ENCODE measurements at regions not wholly inside any gene's neighbourhood (a gene's known extent, or its start where the extent isn't known, plus 50 kb on each side); places are given as distances from the start of the nearest gene placed in this dataset.

GRCh38 chr13:40302351-40302750 is 364.1 kb downstream of the FOXO1 start:
- no peak for DNase-seq (ENCODE audit: low spot score)

- DNase-seq (ENCODE audit: low spot score), result no peak
Observed at GRCh38 chr13:40304391-40304790, 362.1 kb downstream of the FOXO1 start.

DNA sequence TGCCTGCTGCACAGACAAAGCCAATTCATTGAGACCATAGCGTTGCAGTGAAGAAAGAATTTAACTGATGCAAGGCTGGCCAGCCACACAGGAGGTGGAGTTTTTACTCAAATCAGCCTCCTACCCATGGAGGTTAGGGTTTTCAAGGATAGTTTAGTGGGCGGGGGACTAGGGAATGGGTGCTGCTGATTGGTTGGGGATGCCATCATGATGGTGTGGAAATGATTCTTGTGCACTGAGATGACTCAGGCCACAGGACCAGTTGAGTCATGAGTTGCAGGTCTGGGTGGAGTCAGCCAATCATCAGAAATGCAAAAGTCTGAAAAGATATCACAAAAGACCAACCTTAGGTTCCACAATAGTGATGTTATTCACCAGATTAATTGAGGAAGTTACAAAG is 359.6 kb downstream of the FOXO1 start:
- DNase-seq (ENCODE audit: low spot score), result no peak

GRCh38 chr13:40309881-40310280 is 356.6 kb downstream of the FOXO1 start:
- DNase-seq (ENCODE audit: low spot score), result no peak

- DNase-seq (ENCODE audit: low spot score), result no peak
Observed at GRCh38 chr13:40311356-40312101, 354.9 kb downstream of the FOXO1 start.

GRCh38 chr13:40313269-40314200 is 352.9 kb downstream of the FOXO1 start:
- DNase-seq (ENCODE audit: low spot score), result no peak

GRCh38 chr13:40315416-40316064 is 350.9 kb downstream of the FOXO1 start:
- DNase-seq (ENCODE audit: low spot score), result no peak

DNA sequence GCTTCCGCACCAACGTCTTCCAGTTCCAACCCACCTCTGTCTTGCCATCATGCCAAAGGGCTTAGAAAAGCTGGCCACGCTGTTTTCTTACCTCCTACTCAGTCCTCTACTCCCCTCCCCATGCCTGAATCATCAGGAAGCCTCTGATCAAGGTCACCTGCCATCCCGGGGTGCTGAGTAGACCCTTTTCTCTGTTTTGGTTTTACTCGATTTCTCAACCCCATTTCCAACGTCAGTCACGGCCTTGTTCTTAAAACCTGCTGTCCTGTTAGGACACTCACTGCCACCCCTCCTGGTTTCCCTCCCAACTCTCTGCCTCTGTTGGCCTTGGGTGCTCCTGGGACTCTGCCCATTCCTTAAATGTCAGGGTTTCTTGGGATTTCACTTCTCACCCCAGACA is 350.1 kb downstream of the FOXO1 start:
- DNase-seq (ENCODE audit: low spot score), result no peak

GRCh38 chr13:40317980-40318327 is 348.5 kb downstream of the FOXO1 start:
- DNase-seq (ENCODE audit: low spot score), result no peak

DNA sequence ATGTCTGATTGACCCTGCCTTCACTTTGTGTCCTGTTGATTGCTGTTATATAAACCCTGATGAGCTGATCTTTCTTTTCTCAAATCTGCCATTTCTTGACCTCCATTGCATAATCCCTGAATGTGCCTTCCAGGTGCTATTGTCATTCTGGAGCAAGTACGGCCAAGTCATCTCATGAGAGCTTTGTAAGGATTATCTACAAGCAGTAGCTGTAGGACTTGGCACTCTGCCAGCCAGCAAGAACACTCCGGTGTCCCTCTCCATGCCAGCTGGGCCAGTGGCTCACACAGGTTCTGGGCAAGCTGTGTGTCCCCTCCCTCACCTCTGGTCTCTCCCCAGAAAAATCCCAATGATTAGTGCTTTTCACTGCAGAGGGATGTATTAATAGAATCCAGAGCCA is 348.1 kb downstream of the FOXO1 start:
- DNase-seq (ENCODE audit: low spot score), result no peak

- DNase-seq (ENCODE audit: low spot score), result no peak
Observed at GRCh38 chr13:40319699-40320579, 346.5 kb downstream of the FOXO1 start.

DNA sequence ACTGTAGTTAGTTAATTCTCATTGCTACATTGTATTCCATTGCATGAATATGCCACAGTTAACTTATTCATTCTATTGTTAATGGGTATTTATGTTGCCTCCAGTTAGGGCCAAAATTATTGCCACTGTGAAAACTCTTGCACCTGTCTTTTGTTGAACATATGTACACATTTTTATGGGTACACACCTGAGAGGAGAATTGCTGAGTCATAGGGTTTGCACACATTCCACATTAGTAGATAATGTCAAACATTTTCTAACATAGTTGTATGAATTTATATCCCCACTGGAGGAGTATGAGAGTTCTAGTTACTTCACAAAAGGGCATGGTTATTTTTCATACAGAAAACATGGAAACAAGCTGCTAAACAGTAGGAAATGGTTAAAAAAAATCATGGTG is 338.4 kb downstream of the FOXO1 start:
- no peak for DNase-seq (ENCODE audit: low spot score)

GRCh38 chr13:40329781-40330485 is 336.5 kb downstream of the FOXO1 start:
- DNase-seq (ENCODE audit: low spot score), result no peak

GRCh38 chr13:40330950-40331349 is 335.5 kb downstream of the FOXO1 start:
- no peak for DNase-seq (ENCODE audit: low spot score)

GRCh38 chr13:40331802-40332201 is 334.6 kb downstream of the FOXO1 start:
- DNase-seq (ENCODE audit: low spot score), result no peak

DNA sequence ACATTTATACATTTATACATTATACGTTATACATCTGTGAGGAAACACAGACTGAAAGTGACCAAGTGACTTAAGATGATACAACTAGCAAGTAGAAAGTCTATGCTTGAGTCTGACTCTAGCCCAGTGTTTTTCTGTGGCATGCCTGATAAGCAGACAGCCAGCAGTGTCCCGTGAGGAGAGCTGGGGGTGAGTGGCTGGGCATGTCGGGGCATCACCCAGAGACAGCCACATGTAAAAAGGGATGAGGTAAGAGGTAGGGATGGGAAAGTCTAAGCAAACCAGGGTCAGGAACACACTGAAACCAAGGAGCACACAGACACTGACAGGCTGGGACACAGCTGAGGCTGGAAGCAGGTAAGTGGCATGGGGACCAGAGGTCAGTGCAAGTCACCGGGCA is 333.2 kb downstream of the FOXO1 start:
- no peak for DNase-seq (ENCODE audit: low spot score)

DNA sequence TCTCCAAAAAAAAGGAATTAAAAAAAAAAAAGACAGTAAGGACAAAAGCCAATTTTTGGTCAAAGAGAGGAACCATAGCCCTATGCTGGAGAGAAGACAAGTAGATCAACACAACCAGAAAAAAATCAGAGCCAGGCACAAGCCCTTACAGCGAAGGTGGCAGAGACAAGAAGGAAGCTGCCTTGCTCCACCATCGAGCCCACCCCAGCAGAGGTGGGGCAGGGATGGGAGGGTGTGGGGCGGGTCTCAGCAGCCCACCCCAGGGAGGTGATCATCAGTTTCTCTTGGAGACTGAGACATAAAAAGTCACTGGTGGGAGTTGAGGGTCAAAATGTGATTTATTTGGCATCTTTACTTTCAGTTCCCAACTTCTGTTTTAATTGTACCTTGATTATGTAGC is 332.4 kb downstream of the FOXO1 start:
- no peak for DNase-seq (ENCODE audit: low spot score)

DNA sequence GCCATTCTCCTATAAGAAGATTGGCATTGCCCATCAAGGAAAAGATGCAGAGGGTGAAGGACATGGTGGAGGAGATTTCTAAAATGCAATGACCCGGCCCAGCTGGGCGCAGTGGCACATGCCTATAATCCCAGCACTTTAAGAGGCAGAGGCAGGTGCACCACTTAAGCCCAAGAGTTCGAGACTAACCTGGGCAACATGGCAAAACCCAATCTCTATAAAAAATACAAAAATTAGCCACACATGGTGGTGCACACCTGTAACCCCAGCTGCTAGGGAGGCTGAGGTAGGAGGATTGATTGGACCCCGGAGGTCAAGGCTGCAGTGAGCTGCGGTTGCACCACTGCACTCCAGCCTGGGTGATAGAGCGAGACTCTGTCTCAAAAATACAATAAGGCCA is 331.8 kb downstream of the FOXO1 start:
- DNase-seq (ENCODE audit: low spot score), result no peak

DNA sequence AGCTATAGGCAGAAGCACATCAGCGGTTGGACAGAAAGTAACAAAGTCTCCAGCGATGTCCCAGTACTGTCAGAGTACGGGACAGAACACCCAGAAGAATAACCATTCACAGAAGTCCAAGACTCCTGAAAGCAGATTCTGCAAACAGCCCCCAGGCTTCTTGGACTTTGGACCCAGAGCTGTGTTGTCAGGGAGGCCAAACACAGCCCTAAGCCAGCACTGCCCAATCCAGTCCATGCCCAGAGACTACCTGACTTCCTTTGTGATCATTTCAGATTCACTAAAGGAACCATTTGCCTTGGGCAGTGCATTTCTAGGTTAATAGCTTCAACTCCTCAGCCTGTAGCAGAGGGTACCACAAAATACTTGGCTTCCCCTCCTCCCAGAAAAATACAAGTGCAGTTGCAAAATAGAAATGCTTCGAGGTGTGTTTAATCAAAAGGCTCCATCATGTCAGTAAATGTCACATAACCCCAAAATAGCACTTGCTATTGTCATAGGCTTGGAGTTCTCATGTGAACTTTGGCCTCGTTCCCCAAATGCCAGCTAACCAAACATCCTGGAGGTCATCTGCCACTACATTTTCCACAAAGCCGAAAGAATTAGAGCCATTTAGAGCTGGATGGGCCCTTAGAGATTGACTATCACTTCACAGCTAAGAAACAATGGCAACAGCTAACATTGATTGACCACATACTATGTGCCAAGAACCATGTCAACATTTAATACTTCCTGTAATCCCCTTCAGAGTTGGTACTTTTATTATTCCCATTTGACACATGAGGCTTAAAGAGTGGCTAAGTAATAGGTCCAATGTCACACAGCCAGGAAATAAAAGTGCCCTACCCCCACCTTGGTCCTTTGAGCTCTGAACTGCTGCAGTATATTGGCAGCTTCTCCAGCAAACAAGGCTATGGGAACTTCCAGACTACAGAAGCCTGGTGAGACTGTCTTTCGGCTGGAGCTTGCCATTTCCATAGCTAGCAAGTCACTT is 329.9 kb downstream of the FOXO1 start:
- no peak for DNase-seq (ENCODE audit: low spot score)

GRCh38 chr13:40337651-40338050 is 328.8 kb downstream of the FOXO1 start:
- no peak for DNase-seq (ENCODE audit: low spot score)
